HCT116 (cell line): ENCODE measurements at regions not wholly inside any gene's neighbourhood (a gene's known extent, or its start where the extent isn't known, plus 50 kb on each side); places are given as distances from the start of the nearest gene placed in this dataset.
A peak's percentile ranks its signal among the peaks of the same experiment; 100 is the strongest.

Experiments used
- ATAC-seq: fragments of 200-7000 bp; cut with Tn5 transposase; 2 replicates; pipeline ENCODE4 v1.9.1; 2020; ENCODE audit warnings: mild to moderate bottlenecking, moderate library complexity
- BruUV-seq: library from RNA; stranded (reverse); fragments of 400-500 nt; replicated peaks from 2 replicates; lab custom pipeline; 2021; lab: Mats Ljungman, UMichigan
- CTCF ChIA-PET: fragments of 300-600 bp; sonication (Branson Sonifier 250); formaldehyde crosslinking; loops from one replicate; lab custom pipeline; 2021; ENCODE audit warnings: antibody characterized with exemption; lab: Charles Lee
- POLR2A ChIA-PET: fragments of 300-600, 350-600 bp; sonication (Branson Sonifier 250); formaldehyde crosslinking; loops from one replicate; lab custom pipeline; 2021; ENCODE audit warnings: antibody characterized with exemption; lab: Charles Lee
- RAD21 ChIA-PET, 2 experiments: fragments of 300-600 bp; sonication (Branson Sonifier 250); formaldehyde crosslinking; loops; one replicate each; lab custom pipeline; 2023; ENCODE audit warnings: low total read pairs in 2 of 2; ENCODE audit not compliant: uncharacterized antibody in 2 of 2, unreplicated experiment in 2 of 2, low non-redundant PET in 1 of 2; lab: Charles Lee
- DNase-seq: peaks from one replicate; pipeline ENCODE4 v3.0.0-alpha.2; 2010; ENCODE audit warnings: low read depth, low spot score
- H2AFZ ChIP-seq: fragments of 200-600 bp; shearing (Covaris generic), sonication (generic); 2 replicates; pipeline ENCODE4 v1.6.1; 2017; ENCODE audit warnings: low read depth, mixed run types, mixed read lengths, antibody characterized with exemption, low read length; ENCODE audit not compliant: poor library complexity, severe bottlenecking
- H3K27ac ChIP-seq: 2 replicates; pipeline ENCODE4 v1.5.1; 2012; ENCODE audit warnings: low read depth, low read length
- H3K27me3 ChIP-seq: fragments of 200-600 bp; sonication (generic); 2 replicates; pipeline ENCODE4 v1.6.1; 2016; ENCODE audit warnings: mixed run types, low read length, mixed read lengths; ENCODE audit not compliant: insufficient read depth
- H3K36me3 ChIP-seq, 2 experiments: fragments of 200-500 bp in 1 of 2; fragments of 200-600 bp in 1 of 2; sonication (Bioruptor generic) in 1 of 2; sonication (generic) in 1 of 2; 2 replicates each; pipeline versions ENCODE4 v1.5.1 to v1.6.1; 2014 to 2016; ENCODE audit warnings: low read length in 2 of 2, inconsistent platforms in 1 of 2, mixed read lengths in 1 of 2, mixed run types in 1 of 2; ENCODE audit not compliant: insufficient read depth in 2 of 2, control insufficient read depth in 1 of 2
- H3K4me1 ChIP-seq, 2 experiments: fragments of 200-600 bp in 1 of 2; sonication (generic) in 1 of 2; 2 replicates each; pipeline versions ENCODE4 v1.5.1 to v1.6.1; 2012 to 2017; ENCODE audit warnings: low read length in 2 of 2, inconsistent platforms in 1 of 2, mild to moderate bottlenecking in 1 of 2, mixed read lengths in 1 of 2, mixed run types in 1 of 2, moderate library complexity in 1 of 2; ENCODE audit not compliant: insufficient read depth in 2 of 2, control insufficient read depth in 1 of 2
- H3K4me2 ChIP-seq: fragments of 200-600 bp; sonication (generic); 2 replicates; pipeline ENCODE4 v1.6.1; 2017; ENCODE audit warnings: mixed run types, low read length, mixed read lengths
- H3K4me3 ChIP-seq, 2 experiments: fragments of 200-600 bp in 1 of 2; sonication (generic) in 1 of 2; replicated peaks in 1 of 2; 2 replicates each; pipeline ENCODE4 v1.5.1; 2011 to 2016; ENCODE audit warnings: low read length in 2 of 2, control low read depth in 1 of 2, low read depth in 1 of 2, mild to moderate bottlenecking in 1 of 2, mixed read lengths in 1 of 2, mixed run types in 1 of 2
- H3K79me2 ChIP-seq: fragments of 200-600 bp; sonication (generic); 2 replicates; pipeline ENCODE4 v1.6.1; 2017; ENCODE audit warnings: mild to moderate bottlenecking, mixed run types, low read length, moderate library complexity, mixed read lengths; ENCODE audit not compliant: insufficient read depth
- H3K9ac ChIP-seq: fragments of 200-600 bp; sonication (generic); 2 replicates; pipeline ENCODE4 v1.6.1; 2016; ENCODE audit warnings: low read length, mixed read lengths
- H3K9me2 ChIP-seq: fragments of 200-600 bp; sonication (generic), shearing (Covaris generic); 2 replicates; pipeline ENCODE4 v1.6.1; 2017; ENCODE audit warnings: mixed run types, mild to moderate bottlenecking, moderate library complexity; ENCODE audit not compliant: insufficient read depth
- H3K9me3 ChIP-seq, 2 experiments: fragments of 200-500 bp in 1 of 2; fragments of 200-600 bp in 1 of 2; sonication (Bioruptor generic) in 1 of 2; sonication (generic) in 1 of 2; 2 replicates each; pipeline ENCODE4 v1.6.1; 2014 to 2017; ENCODE audit warnings: low read length in 2 of 2, mixed read lengths in 2 of 2, inconsistent platforms in 1 of 2, low read depth in 1 of 2, mild to moderate bottlenecking in 1 of 2, mixed run types in 1 of 2, moderate library complexity in 1 of 2; ENCODE audit not compliant: control insufficient read depth in 1 of 2, insufficient read depth in 1 of 2
- H4K20me1 ChIP-seq: fragments of 200-600 bp; sonication (generic), shearing (Covaris generic); 2 replicates; pipeline ENCODE4 v1.6.1; 2017; ENCODE audit warnings: mixed run types, mild to moderate bottlenecking, moderate library complexity; ENCODE audit not compliant: insufficient read depth
- CBX3 ChIP-seq: IDR thresholded peaks from 2 replicates; pipeline ENCODE4 v1.6.1; 2012; ENCODE audit warnings: low read depth
- CTCF ChIP-seq, 3 experiments: fragments of 200-600 bp in 1 of 3; sonication (generic) in 1 of 3; IDR thresholded peaks in 2 of 3; conservative IDR thresholded peaks in 1 of 3; 2 replicates each; pipeline ENCODE4 v1.5.1; 2012 to 2017; ENCODE audit warnings: low read depth in 2 of 3, low read length in 2 of 3, antibody characterized with exemption in 1 of 3, borderline replicate concordance in 1 of 3, control low read depth in 1 of 3, mild to moderate bottlenecking in 1 of 3, mixed read lengths in 1 of 3, mixed run types in 1 of 3, moderate library complexity in 1 of 3; ENCODE audit not compliant: insufficient read depth in 1 of 3
- EGR1 ChIP-seq: IDR thresholded peaks from 2 replicates; pipeline ENCODE4 v1.6.1; 2012; ENCODE audit warnings: low read depth
- EZH2phosphoT487 ChIP-seq: fragments of 200-600 bp; IDR thresholded peaks from 2 replicates; pipeline ENCODE4 v1.6.1; 2018; ENCODE audit warnings: antibody characterized with exemption, borderline replicate concordance
- JUND ChIP-seq: IDR thresholded peaks from 2 replicates; pipeline ENCODE4 v1.6.1; 2012
- MAX ChIP-seq: IDR thresholded peaks from 2 replicates; pipeline ENCODE4 v1.6.1; 2012
- POLR2A ChIP-seq: IDR thresholded peaks from 2 replicates; pipeline ENCODE4 v1.7.0; 2011; ENCODE audit warnings: borderline replicate concordance; ENCODE audit not compliant: insufficient read depth, insufficient read length; ENCODE audit errors: extremely low read depth
- POLR2AphosphoS5 ChIP-seq: IDR thresholded peaks from 2 replicates; pipeline ENCODE4 v1.6.1; 2011; ENCODE audit warnings: mild to moderate bottlenecking, low read depth, low read length, moderate library complexity
- RAD21 ChIP-seq: IDR thresholded peaks from 2 replicates; pipeline ENCODE4 v1.6.1; 2012; ENCODE audit warnings: low read depth, mild to moderate bottlenecking
- SIN3A ChIP-seq: IDR thresholded peaks from 2 replicates; pipeline ENCODE4 v1.6.1; 2012; ENCODE audit warnings: low read depth
- SP1 ChIP-seq: IDR thresholded peaks from 2 replicates; pipeline ENCODE4 v1.6.1; 2012; ENCODE audit warnings: low read depth
- SRF ChIP-seq: IDR thresholded peaks from 2 replicates; pipeline ENCODE4 v1.6.1; 2012; ENCODE audit warnings: low read depth
- YY1 ChIP-seq: IDR thresholded peaks from 2 replicates; pipeline ENCODE4 v1.6.1; 2011; ENCODE audit warnings: low read length, low read depth, moderate library complexity, mild to moderate bottlenecking; ENCODE audit not compliant: insufficient replicate concordance; ENCODE audit errors: extremely low read depth
- ZBTB33 ChIP-seq: IDR thresholded peaks from 2 replicates; pipeline ENCODE4 v1.6.1; 2011; ENCODE audit warnings: mild to moderate bottlenecking, low read length, moderate library complexity; ENCODE audit not compliant: insufficient replicate concordance; ENCODE audit errors: extremely low read depth
- ZFX ChIP-seq: fragments of 450-650 bp; IDR thresholded peaks from 2 replicates; pipeline ENCODE4 v1.6.1; 2017
- ZNF274 ChIP-seq: fragments of 200-500 bp; sonication (Bioruptor generic); IDR thresholded peaks from 2 replicates; pipeline ENCODE4 v1.6.1; 2014; ENCODE audit warnings: mild to moderate bottlenecking, low read depth, low read length, inconsistent platforms
- intact Hi-C: fragments of 100-400 bp; cut with micrococcal nuclease; formaldehyde crosslinking; loops from 2 replicates; pipeline ENCODE4 v1.10.0; 2022

DNA sequence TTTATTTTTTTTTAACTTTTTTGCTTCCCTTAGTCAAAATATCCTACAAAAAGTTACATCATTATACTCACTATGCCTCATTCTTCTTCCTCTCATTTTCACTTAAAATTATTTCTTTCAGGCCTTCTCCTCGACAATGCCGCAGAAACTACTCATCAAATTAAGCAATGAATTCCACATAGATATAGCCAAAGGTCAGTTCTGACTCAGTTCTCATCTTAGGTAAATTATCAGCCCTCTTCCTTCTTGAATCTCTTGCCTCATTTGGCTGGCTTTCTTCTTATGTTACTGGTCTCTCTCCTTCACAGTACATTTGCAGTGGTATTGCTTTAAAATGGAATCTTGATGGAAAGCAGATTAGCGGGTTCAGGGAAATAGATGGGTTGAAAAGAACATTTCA, 260.7 kb upstream of the BRINP3 start:
- no peak overlapping the region for H3K4me2 ChIP-seq
- peak overlapping the region; percentile 6 for H2AFZ ChIP-seq
- no peak overlapping the region for H3K27ac ChIP-seq
- H3K27me3 ChIP-seq, result no peaks in the 10 kb centered on the region
- H3K9me2 ChIP-seq, result no peaks in the 10 kb centered on the region
- H3K36me3 ChIP-seq, result no peaks in the 10 kb centered on the region
- no peak for TF ChIP-seq CTCF (IDR thresholded peaks at IDR 0.05 in 2 of 3, conservative IDR thresholded peaks at IDR 0.05 in 1 of 3; ENCODE audit: borderline replicate concordance in 1 of 3, insufficient read depth in 1 of 3, low read depth in 2 of 3, low read length in 2 of 3)
- POLR2A ChIA-PET, result no interaction called here
- no peaks in the 10 kb centered on the region for H3K4me1 ChIP-seq
- intact Hi-C loops, result no loop called here
- ATAC-seq (no peak), DNase-seq (no peak)
- H3K9ac ChIP-seq, result no peak overlapping the region
- no TSS peak for BruUV-seq
- H4K20me1 ChIP-seq, result no peaks in the 10 kb centered on the region
- no peak overlapping the region for H3K4me3 ChIP-seq
- RAD21 ChIA-PET, result no interaction called here
- no peaks in the 10 kb centered on the region for H3K9me3 ChIP-seq
- no peaks in the 10 kb centered on the region for H3K79me2 ChIP-seq
- CTCF ChIA-PET, result no interaction called here

GRCh38 chr1:190739926-190740325, 262.3 kb upstream of the BRINP3 start:
- ChIA-PET CTCF (no interaction called here), POLR2A (no interaction called here), RAD21 (no interaction called here)
- ATAC-seq, result no peak
- H3K27me3 ChIP-seq, result no peaks in the 10 kb centered on the region
- H2AFZ ChIP-seq, result no peak overlapping the region
- no peaks in the 10 kb centered on the region for H3K9me2 ChIP-seq
- no peaks in the 10 kb centered on the region for H3K36me3 ChIP-seq
- no peak overlapping the region for H3K27ac ChIP-seq
- no peak overlapping the region for H3K9ac ChIP-seq
- H3K79me2 ChIP-seq, result no peaks in the 10 kb centered on the region
- no peak for DNase-seq
- no peak overlapping the region for H3K4me3 ChIP-seq
- H3K9me3 ChIP-seq, result no peaks in the 10 kb centered on the region
- no peaks in the 10 kb centered on the region for H3K4me1 ChIP-seq
- H3K4me2 ChIP-seq, result no peak overlapping the region
- BruUV-seq, result no TSS peak
- no peaks in the 10 kb centered on the region for H4K20me1 ChIP-seq
- intact Hi-C loops, result no loop called here
- TF ChIP-seq SP1 (no peak), ZFX (no peak), POLR2AphosphoS5 (no peak), MAX (no peak), JUND (no peak), CTCF (IDR thresholded peaks at IDR 0.05 in 2 of 3, conservative IDR thresholded peaks at IDR 0.05 in 1 of 3; ENCODE audit: borderline replicate concordance in 1 of 3, insufficient read depth in 1 of 3, low read depth in 2 of 3, low read length in 2 of 3) (no peak), CBX3 (no peak), ZBTB33 (no peak), EZH2phosphoT487 (no peak), SIN3A (no peak), RAD21 (no peak), POLR2A (no peak), ZNF274 (no peak), EGR1 (no peak), YY1 (no peak), SRF (no peak)
